Cardiac septum (tissue), 1 donor: ENCODE measurements at regions not wholly inside any gene's neighbourhood (a gene's known extent, or its start where the extent isn't known, plus 50 kb on each side); places are given as distances from the start of the nearest gene placed in this dataset.
"Not testable (repeated sequence)": the region's sequence is repeated elsewhere in the genome, so short reads cannot be mapped to it uniquely, and the experiment has no call there.

Experiments used
- DNase-seq: peaks from one replicate; pipeline ENCODE4 v3.0.0-alpha.2; 2020; ENCODE audit warnings: low spot score
- intact Hi-C: fragments of 100-400 bp; cut with DNase I; formaldehyde crosslinking; loops from one replicate; pipeline ENCODE4 v1.14.0; 2022
- donor health status: DM: no; HTN: no; CAD: no.

DNA sequence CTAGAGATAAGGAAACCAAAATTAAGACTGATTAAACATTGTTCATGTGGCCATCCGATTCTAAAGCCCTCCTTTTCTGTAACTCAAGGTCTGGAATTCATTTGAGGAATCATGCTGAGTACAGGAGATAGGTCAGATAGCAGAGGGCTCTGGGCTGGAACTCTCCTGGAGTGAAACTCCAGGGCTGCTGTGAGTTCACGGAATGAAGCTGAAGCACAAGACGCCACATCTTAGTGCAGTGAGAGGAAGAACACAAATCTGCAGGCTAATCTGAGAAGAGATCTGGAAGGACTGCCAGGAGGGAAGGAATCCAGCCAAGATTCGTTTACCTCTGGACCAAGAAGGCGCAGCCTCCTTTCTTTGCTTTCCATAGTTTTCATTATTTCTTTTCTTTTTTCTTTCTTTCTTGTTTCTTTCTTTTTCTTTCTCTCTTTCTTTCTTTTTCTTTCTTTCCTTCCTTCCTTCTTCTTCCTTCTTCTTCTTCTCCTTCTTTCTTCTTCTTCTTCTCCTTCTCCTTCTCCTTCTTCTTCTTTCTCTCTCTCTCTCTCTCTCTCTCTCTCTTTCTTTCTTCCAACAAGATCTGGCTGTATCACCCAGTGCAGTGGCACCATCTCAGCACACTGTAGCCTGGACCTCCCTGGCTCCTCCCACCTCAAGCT lies 74.8 kb upstream of the ATP1B1 start:
- DNase-seq = no peak
- intact Hi-C loops = no loop called here

DNA sequence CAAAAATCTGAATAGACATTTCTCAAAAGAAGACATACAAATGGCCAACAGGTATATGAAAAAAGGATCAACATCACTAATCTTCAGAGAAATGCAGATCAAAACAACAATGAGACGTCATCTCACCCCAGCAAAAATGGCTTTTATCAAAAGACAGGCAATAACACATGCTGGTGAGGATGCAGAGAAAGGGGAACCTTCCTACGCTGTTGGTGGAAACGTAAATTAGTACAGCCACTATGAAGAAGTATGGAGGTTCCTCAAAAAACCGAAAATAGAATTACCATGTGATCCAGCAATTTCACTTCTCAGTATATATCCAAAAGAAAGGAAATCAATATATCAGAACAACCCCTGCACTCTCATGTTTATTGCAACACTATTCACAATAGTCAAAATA lies 65.1 kb upstream of the ATP1B1 start:
- intact Hi-C loops = loop anchor here (5.0 kb wide), 1 partner anchor 61 kb away; no protein-coding TSS in a partner anchor
- no peak for DNase-seq

- intact Hi-C loops = loop anchor here (5.0 kb wide), 1 partner anchor 60 kb away; no protein-coding TSS in a partner anchor
- DNase-seq = no peak
Measured at GRCh38 chr1:169042377-169042776, 64.1 kb upstream of the ATP1B1 start.

GRCh38 chr1:169043823-169044222 lies 62.7 kb upstream of the ATP1B1 start:
- DNase-seq = no peak
- intact Hi-C loops = loop anchor here (5.0 kb wide), 1 partner anchor 58 kb away; no protein-coding TSS in a partner anchor

DNA sequence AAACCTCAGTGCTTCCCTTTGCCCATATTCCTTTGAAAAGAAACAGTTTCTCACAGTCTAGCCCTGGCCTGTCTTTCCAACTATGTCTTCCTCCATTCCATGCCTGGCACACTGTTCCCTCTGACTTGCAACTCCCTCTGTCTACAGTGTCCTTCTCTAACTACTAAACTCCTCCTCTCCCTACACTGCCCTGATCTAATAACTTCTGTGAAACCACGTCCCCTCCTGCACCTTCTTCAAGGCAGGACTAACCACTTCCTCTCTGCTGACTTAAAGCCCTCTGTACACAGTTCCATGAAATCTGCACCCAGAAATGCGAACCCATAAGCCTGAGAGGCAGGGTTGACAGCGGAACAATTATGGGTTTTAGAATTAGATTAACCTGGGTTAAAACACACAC lies 62.2 kb upstream of the ATP1B1 start:
- intact Hi-C loops = loop anchor here (5.0 kb wide), 1 partner anchor 58 kb away; no protein-coding TSS in a partner anchor
- DNase-seq = no peak

- no peak for DNase-seq
- intact Hi-C loops = loop anchor here (5.0 kb wide), 1 partner anchor 57 kb away; no protein-coding TSS in a partner anchor
Measured at GRCh38 chr1:169044971-169045370, 61.5 kb upstream of the ATP1B1 start.

GRCh38 chr1:169046671-169047070 lies 59.8 kb upstream of the ATP1B1 start:
- intact Hi-C loops = no loop called here
- no peak for DNase-seq

GRCh38 chr1:169047074-169047473 lies 59.4 kb upstream of the ATP1B1 start:
- intact Hi-C loops = no loop called here
- no peak for DNase-seq

- intact Hi-C loops = no loop called here
- no peak for DNase-seq
Measured at GRCh38 chr1:169048043-169048442, 58.4 kb upstream of the ATP1B1 start.

- no peak for DNase-seq
- intact Hi-C loops = no loop called here
Measured at GRCh38 chr1:169049258-169049938, 57.1 kb upstream of the ATP1B1 start.

DNA sequence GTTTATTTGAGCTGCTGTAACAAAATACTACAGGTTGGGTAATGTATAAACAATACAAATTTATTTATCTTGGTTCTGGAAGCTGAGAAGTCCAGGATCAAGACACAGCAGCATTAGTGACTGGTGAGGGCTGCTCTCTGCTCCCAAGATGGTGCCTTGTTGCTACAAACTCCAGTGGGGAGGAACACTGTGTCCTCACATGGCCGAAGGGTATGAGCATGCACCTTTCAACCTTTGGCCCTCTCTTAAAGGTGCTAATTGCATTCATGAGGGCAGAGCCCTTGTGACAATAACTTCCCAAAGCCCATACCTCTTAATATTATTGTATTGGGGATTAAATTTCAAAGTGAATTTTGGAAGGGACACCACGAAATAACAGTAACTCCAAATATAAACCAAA lies 55.3 kb upstream of the ATP1B1 start:
- no peak for DNase-seq
- intact Hi-C loops = no loop called here

DNA sequence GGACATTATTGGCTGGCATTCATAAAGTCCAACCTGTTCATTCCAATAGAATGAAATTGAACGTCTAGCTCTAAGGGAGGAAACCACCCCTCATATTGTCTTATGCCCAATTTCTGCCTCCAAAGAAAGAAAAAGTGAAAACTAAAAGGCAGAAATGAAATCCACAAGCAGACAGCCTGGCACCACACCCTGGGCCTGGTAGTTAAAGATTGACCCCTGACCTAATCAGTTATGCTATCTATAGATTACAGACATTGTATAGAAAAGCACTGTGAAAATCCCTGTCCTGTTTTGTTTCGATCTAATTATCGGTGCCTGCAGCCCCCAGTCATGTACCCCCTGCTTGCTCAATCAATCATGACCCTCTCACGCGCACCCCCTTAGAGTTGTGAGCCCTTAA lies 54.3 kb upstream of the ATP1B1 start:
- intact Hi-C loops, DNase-seq: not testable (repeated sequence)

GRCh38 chr1:169052727-169053126 lies 53.8 kb upstream of the ATP1B1 start:
- DNase-seq = no peak
- intact Hi-C loops = no loop called here

- intact Hi-C loops = no loop called here
- no peak for DNase-seq
Measured at GRCh38 chr1:169053196-169053595, 53.3 kb upstream of the ATP1B1 start.
